Endothelial cell (in vitro differentiated cells): ENCODE measurements at regions not wholly inside any gene's neighbourhood (a gene's known extent, or its start where the extent isn't known, plus 50 kb on each side); places are given as distances from the start of the nearest gene placed in this dataset.

Source experiments
- DNase-seq: peaks from one replicate; pipeline ENCODE4 v3.0.0; 2021; ENCODE audit warnings: low spot score
- H3K27ac Mint-ChIP-seq: one replicate; pipeline ENCODE4 v1.8.0; 2021; ENCODE audit warnings: mixed read lengths, inconsistent platforms; ENCODE audit not compliant: unreplicated experiment
- H3K27me3 Mint-ChIP-seq: one replicate; pipeline ENCODE4 v1.8.0; 2021; ENCODE audit warnings: mild to moderate bottlenecking, moderate library complexity, mixed read lengths, inconsistent platforms; ENCODE audit not compliant: unreplicated experiment
- H3K36me3 Mint-ChIP-seq: one replicate; pipeline ENCODE4 v1.8.0; 2021; ENCODE audit warnings: mild to moderate bottlenecking, low read depth, mixed read lengths, inconsistent platforms; ENCODE audit not compliant: unreplicated experiment
- H3K4me1 Mint-ChIP-seq: one replicate; pipeline ENCODE4 v1.8.0; 2021; ENCODE audit warnings: mild to moderate bottlenecking, mixed read lengths, inconsistent platforms; ENCODE audit not compliant: unreplicated experiment
- H3K4me3 Mint-ChIP-seq: one replicate; pipeline ENCODE4 v1.8.0; 2021; ENCODE audit warnings: mild to moderate bottlenecking, mixed read lengths, inconsistent platforms; ENCODE audit not compliant: unreplicated experiment
- H3K9me3 Mint-ChIP-seq: one replicate; pipeline ENCODE4 v1.8.0; 2021; ENCODE audit warnings: mixed read lengths, inconsistent platforms; ENCODE audit not compliant: unreplicated experiment
- TF ChIP-seq, protein P1 (sequence below): fragments of 200-600 bp; sonication (generic); IDR thresholded peaks from one replicate; pipeline ENCODE4 v1.5.0; 2021; ENCODE audit warnings: antibody characterized with exemption; ENCODE audit not compliant: unreplicated experiment

DNA sequence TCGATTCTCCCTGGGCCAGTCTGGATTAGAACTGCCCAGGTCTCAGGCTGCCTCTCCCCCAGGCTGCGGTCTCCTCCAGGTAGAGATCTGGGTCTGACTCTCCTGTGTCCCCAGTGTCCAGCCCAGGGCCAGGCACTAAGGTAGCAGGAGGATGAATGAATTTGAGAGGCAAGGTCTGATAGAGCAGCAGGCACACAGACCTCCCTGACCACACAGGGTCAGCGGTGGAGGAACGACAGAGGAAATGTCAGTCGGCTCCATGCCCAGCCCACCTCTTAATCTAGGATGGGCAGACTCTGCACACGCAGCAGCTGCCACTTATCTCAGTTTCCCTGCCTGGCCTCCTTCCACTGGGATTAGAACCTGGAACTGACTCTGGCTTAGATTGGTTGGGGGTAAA is 272.7 kb upstream of the MVB12B start:
- TF ChIP-seq, protein P1, sequence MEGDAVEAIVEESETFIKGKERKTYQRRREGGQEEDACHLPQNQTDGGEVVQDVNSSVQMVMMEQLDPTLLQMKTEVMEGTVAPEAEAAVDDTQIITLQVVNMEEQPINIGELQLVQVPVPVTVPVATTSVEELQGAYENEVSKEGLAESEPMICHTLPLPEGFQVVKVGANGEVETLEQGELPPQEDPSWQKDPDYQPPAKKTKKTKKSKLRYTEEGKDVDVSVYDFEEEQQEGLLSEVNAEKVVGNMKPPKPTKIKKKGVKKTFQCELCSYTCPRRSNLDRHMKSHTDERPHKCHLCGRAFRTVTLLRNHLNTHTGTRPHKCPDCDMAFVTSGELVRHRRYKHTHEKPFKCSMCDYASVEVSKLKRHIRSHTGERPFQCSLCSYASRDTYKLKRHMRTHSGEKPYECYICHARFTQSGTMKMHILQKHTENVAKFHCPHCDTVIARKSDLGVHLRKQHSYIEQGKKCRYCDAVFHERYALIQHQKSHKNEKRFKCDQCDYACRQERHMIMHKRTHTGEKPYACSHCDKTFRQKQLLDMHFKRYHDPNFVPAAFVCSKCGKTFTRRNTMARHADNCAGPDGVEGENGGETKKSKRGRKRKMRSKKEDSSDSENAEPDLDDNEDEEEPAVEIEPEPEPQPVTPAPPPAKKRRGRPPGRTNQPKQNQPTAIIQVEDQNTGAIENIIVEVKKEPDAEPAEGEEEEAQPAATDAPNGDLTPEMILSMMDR, result no peak
- H3K9me3 Mint-ChIP-seq, result no peaks in the 10 kb centered on the region
- DNase-seq, result no peak
- H3K27ac Mint-ChIP-seq, result no peak overlapping the region
- H3K4me3 Mint-ChIP-seq, result no peak overlapping the region
- H3K4me1 Mint-ChIP-seq, result no peaks in the 10 kb centered on the region
- H3K27me3 Mint-ChIP-seq, result peaks cover 2% of the 10 kb centered on the region
- no peaks in the 10 kb centered on the region for H3K36me3 Mint-ChIP-seq

DNA sequence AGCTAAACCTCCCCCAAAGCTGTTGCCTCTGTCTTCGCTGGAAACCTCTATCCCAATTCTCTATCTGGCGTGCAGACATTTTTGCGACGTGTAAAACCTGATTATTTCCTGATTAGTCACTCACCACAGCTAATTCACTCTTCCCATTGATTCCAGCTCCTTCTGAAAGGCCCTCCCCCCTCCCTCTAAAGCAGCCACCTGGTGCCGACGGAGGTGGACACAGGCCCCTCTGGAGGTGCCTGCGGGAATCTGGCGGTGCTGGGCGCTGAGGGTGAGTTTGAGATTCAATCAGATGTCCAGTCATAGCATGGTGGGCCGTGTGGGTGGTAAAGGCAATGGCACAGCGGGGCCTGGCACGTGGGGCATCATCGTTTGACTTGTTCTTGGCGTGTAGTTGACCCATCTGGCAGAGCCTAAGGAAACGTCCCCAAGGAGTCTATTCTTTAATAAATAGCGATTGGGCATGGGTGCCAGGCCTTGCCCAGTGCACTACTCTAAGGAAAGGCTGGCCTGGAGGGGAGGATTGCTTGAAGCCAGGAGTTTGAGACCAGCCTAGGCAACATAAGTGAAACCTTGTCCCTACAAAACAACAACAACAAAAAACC is 271.1 kb upstream of the MVB12B start:
- H3K36me3 Mint-ChIP-seq, result no peaks in the 10 kb centered on the region
- no peaks in the 10 kb centered on the region for H3K4me1 Mint-ChIP-seq
- no peak overlapping the region for H3K4me3 Mint-ChIP-seq
- TF ChIP-seq, protein P1, result no peak
- peaks cover 5% of the 10 kb centered on the region for H3K27me3 Mint-ChIP-seq
- H3K9me3 Mint-ChIP-seq, result no peaks in the 10 kb centered on the region
- no peak overlapping the region for H3K27ac Mint-ChIP-seq
- DNase-seq, result no peak

DNA sequence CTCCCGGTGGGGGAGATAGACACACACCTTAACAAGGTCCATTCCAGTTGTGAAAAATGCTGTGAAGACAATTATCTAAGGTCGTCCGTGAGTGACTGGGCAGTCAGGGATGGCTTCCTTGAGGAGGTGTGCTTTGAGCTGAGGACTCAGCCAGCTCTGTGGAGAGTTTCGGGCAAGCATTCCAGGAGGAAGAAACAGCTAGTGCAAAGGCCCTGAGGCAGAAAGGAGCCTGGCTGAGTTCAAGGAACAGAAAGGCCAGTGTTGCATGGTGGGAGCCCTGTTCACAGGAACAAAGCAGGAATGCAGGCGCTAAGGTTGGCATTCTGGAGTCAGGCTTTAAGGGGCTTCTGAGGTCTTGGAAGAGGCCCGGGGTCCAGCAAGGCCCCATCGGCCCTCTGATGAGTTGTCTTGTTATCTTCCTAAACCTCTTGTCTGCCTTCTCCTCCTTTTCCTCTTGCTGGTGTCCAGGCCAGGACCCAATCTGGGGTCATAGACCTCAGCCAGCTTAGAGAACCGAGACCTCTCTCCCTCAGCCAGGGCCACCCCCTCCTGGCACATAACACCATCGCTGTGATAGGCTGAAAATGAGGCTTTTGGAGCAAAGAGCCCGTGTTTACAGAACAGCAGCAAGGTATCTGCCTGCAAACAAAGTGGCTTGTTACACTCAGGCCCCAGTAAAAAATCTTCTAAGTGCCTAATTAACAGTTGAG is 270.2 kb upstream of the MVB12B start:
- TF ChIP-seq, protein P1, result no peak
- H3K27ac Mint-ChIP-seq, result no peak overlapping the region
- H3K36me3 Mint-ChIP-seq, result no peaks in the 10 kb centered on the region
- H3K4me1 Mint-ChIP-seq, result no peaks in the 10 kb centered on the region
- H3K4me3 Mint-ChIP-seq, result no peak overlapping the region
- no peaks in the 10 kb centered on the region for H3K9me3 Mint-ChIP-seq
- H3K27me3 Mint-ChIP-seq, result peaks cover 3% of the 10 kb centered on the region
- no peak for DNase-seq

DNA sequence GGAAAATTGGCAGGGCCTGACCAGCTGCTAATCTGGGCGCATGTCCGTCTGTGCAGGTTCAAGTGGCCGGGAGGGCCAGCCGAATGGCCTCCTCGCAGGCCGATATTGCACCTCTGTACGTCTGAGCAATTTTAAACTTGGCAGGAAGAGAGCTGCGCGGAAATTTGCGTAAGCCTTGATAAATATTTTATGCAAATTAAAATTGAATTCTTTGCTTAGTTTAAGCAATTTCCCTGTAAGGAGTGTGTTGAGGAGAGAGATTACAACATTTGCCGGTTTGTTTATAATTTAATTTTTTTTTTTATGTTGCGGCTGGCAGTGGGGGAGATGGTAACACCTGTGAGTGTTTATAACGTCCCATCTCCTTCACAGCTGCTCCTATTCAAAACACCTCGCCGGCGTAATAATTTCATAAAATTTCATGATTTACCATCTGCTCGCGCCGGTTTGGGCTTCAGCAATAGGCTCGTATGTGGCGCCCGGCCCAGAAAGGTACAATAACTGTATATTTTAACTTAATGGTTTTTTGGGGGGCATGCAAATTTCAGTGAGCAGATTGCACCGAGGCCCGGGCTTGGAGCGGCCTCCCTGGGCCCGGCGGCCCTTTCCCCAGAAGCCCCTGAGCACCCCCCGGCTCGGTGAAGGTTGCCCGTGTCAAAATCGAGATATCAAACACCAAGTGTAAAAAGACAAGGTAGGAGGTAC is 269.4 kb upstream of the MVB12B start:
- Mint-ChIP-seq H3K4me3 (no peak overlapping the region), H3K27ac (no peak overlapping the region), H3K4me1 (no peaks in the 10 kb centered on the region), H3K36me3 (no peaks in the 10 kb centered on the region), H3K9me3 (no peaks in the 10 kb centered on the region), H3K27me3 (peaks cover 3% of the 10 kb centered on the region)
- no peak for DNase-seq
- TF ChIP-seq, protein P1, result no peak
